AG04450 (cell line): ENCODE measurements at regions not wholly inside any gene's neighbourhood (a gene's known extent, or its start where the extent isn't known, plus 50 kb on each side); places are given as distances from the start of the nearest gene placed in this dataset.

Source experiments
- CTCF ChIA-PET: fragments of 300-600, 350-600 bp; formaldehyde crosslinking; extraction: SDS; loops from one replicate; lab custom pipeline; 2022; ENCODE audit warnings: antibody characterized with exemption, inconsistent platforms; lab: Charles Lee
- POLR2A ChIA-PET: fragments of 350-600 bp; formaldehyde crosslinking; extraction: SDS; loops from one replicate; lab custom pipeline; 2021; ENCODE audit warnings: antibody characterized with exemption, inconsistent platforms; lab: Yijun Ruan, JAX
- DNase-seq: peaks from one replicate; pipeline ENCODE4 v3.0.0-alpha.2; 2011; ENCODE audit warnings: low read depth, low spot score
- H3K27ac ChIP-seq: one replicate; pipeline ENCODE4 v1.5.1; 2012; ENCODE audit warnings: low read depth, low read length, control low read depth
- H3K27me3 ChIP-seq: one replicate; pipeline ENCODE4 v1.6.0; 2012; ENCODE audit warnings: low read length; ENCODE audit not compliant: control insufficient read depth, insufficient read depth
- H3K4me3 ChIP-seq: 2 replicates; pipeline ENCODE4 v1.5.1; 2011; ENCODE audit warnings: mild to moderate bottlenecking, low read depth, low read length, control low read depth
- H3K9me3 ChIP-seq: 2 replicates; pipeline ENCODE4 v1.5.1; 2012; ENCODE audit warnings: low read length; ENCODE audit not compliant: control insufficient read depth, insufficient read depth
- TF ChIP-seq, protein P1 (sequence below): IDR thresholded peaks from 2 replicates; pipeline ENCODE4 v1.5.1; 2011; ENCODE audit warnings: low read depth, low read length, control low read depth, inconsistent platforms

DNA sequence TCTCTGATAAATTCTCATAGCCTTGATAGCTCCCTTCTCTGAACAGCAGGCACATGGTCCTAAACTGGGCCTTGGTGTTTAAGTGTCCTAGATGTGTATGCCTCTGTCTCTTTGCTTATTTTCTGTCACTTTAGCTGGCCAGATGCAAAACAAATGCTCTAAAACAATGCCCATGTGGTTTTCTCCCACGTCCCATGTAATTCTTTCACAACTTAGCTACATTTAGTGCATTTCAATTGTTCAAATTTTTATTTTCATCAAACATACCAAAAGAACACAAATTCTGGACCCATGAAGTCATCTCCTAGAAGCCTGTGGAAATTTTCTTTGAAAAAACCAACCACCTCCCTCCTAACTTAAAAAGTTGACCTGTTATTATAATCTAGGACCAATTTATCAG is 491.3 kb upstream of the AGTR1 start:
- H3K27ac ChIP-seq: no peak overlapping the region

DNA sequence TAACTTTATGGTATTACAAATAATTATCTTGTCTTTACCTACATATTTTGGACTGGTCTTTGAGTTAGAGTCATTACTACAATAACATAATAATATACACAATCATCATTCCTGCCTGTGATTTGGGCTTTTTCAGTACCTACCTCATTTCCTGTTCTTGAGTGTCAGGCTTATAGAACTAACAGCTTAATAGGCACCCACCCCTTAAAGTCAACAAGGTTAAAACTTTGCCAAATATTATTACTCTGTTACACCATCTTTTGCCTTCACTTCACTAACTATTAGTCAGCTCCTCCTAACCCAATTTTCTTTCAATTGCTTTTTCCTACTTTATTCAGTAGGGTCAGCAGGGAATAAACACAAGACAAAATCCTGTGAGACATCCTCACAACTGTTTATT is 488.7 kb upstream of the AGTR1 start:
- H3K27ac ChIP-seq: no peak overlapping the region
- no peaks in the 10 kb centered on the region for H3K27me3 ChIP-seq
- ChIA-PET POLR2A (no interaction called here), CTCF (no interaction called here)
- no peak for DNase-seq
- TF ChIP-seq, protein P1, sequence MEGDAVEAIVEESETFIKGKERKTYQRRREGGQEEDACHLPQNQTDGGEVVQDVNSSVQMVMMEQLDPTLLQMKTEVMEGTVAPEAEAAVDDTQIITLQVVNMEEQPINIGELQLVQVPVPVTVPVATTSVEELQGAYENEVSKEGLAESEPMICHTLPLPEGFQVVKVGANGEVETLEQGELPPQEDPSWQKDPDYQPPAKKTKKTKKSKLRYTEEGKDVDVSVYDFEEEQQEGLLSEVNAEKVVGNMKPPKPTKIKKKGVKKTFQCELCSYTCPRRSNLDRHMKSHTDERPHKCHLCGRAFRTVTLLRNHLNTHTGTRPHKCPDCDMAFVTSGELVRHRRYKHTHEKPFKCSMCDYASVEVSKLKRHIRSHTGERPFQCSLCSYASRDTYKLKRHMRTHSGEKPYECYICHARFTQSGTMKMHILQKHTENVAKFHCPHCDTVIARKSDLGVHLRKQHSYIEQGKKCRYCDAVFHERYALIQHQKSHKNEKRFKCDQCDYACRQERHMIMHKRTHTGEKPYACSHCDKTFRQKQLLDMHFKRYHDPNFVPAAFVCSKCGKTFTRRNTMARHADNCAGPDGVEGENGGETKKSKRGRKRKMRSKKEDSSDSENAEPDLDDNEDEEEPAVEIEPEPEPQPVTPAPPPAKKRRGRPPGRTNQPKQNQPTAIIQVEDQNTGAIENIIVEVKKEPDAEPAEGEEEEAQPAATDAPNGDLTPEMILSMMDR: no peak
- no peaks in the 10 kb centered on the region for H3K9me3 ChIP-seq
- H3K4me3 ChIP-seq: no peak overlapping the region

More for the DNA sequence above, 491.3 kb upstream of the AGTR1 start:
- Histone ChIP-seq H3K27me3 (no peaks in the 10 kb centered on the region), H3K9me3 (no peaks in the 10 kb centered on the region), H3K4me3 (no peak overlapping the region)
- TF ChIP-seq, protein P1: no peak
- ChIA-PET CTCF (interaction anchor here (1.5 kb wide), 1 partner anchor 129 kb away, joined by 4 read pairs; no protein-coding TSS in a partner anchor), POLR2A (interaction anchor here (0.6 kb wide), 1 partner anchor 1341 kb away, joined by 3 read pairs; no protein-coding TSS in a partner anchor)
- no peak for DNase-seq

- no peaks in the 10 kb centered on the region for H3K27me3 ChIP-seq
- no peak for DNase-seq
- TF ChIP-seq, protein P1: no peak
- H3K9me3 ChIP-seq: no peaks in the 10 kb centered on the region
- no peak overlapping the region for H3K4me3 ChIP-seq
- ChIA-PET CTCF (no interaction called here), POLR2A (no interaction called here)
- H3K27ac ChIP-seq: no peak overlapping the region
These were observed 486.0 kb upstream of the AGTR1 start for GRCh38 chr3:148211725-148212124.

DNA sequence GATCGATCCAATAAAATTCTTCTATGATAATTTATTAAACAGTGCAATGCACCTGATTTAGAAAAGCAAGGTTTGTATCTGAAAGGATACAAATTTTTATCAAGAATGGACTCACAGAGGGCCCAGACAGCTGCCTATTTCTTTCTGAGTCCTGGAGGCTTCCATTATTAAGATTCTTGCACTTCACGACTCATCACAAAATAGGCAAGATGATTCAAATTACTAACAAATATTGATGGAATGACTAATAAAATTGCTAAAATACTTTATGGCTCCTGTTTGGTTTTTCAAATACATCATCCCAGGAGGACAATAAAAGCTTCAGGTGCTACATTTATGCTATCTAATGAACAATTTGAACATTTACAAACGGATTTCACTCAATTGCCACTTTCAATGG is 483.0 kb upstream of the AGTR1 start:
- H3K4me3 ChIP-seq: no peak overlapping the region
- TF ChIP-seq, protein P1: no peak
- no peak overlapping the region for H3K27ac ChIP-seq
- DNase-seq: no peak
- H3K9me3 ChIP-seq: no peaks in the 10 kb centered on the region
- ChIA-PET CTCF (no interaction called here), POLR2A (no interaction called here)
- H3K27me3 ChIP-seq: no peaks in the 10 kb centered on the region

- POLR2A ChIA-PET: no interaction called here
- DNase-seq: no peak
- Histone ChIP-seq H3K27ac (no peak overlapping the region), H3K9me3 (no peaks in the 10 kb centered on the region), H3K4me3 (no peak overlapping the region), H3K27me3 (no peaks in the 10 kb centered on the region)
- TF ChIP-seq, protein P1: no peak
- CTCF ChIA-PET: interaction anchor here (0.6 kb wide), 1 partner anchor 414 kb away, joined by 3 read pairs; no protein-coding TSS in a partner anchor
These were observed 480.4 kb upstream of the AGTR1 start for GRCh38 chr3:148217317-148217716.
